MM.1S (cell line): ENCODE measurements at regions not wholly inside any gene's neighbourhood (a gene's known extent, or its start where the extent isn't known, plus 50 kb on each side); places are given as distances from the start of the nearest gene placed in this dataset.

ENCODE experiments used
- CTCF ChIP-seq: fragments of 300-600 bp; sonication (generic); IDR thresholded peaks from 2 replicates; pipeline ENCODE4 v1.5.1; 2016; ENCODE audit warnings: antibody characterized with exemption, low read length, mixed read lengths
- EZH2 ChIP-seq: fragments of 300-600 bp; sonication (generic); optimal IDR thresholded peaks from 2 replicates; pipeline ENCODE3; 2017; ENCODE audit warnings: low read depth, mild to moderate bottlenecking, antibody characterized with exemption, low read length, mixed read lengths
- EZH2phosphoT487 ChIP-seq: fragments of 300-600 bp; sonication (generic); IDR thresholded peaks from 2 replicates; pipeline ENCODE4 v1.6.1; 2018; ENCODE audit warnings: antibody characterized with exemption, low read length

GRCh38 chr4:156558373-156559025 is 413.1 kb downstream of the PDGFC start:
- TF ChIP-seq CTCF (no peak), EZH2phosphoT487 (no peak), EZH2 (no peak)
